ENCODE measurements at regions not wholly inside any gene's neighbourhood (a gene's known extent, or its start where the extent isn't known, plus 50 kb on each side); places are given as distances from the start of the nearest gene placed in this dataset.

- no peak for DNase-seq (ENCODE audit: low spot score)
Observed at GRCh38 chr3:87044409-87044808, 53.5 kb upstream of the VGLL3 start.

GRCh38 chr3:87041191-87041590, 50.2 kb upstream of the VGLL3 start:
- DNase-seq (ENCODE audit: low spot score): no peak

All from SK-N-DZ (cell line).